ENCODE measurements at regions not wholly inside any gene's neighbourhood (a gene's known extent, or its start where the extent isn't known, plus 50 kb on each side); places are given as distances from the start of the nearest gene placed in this dataset.

DNA sequence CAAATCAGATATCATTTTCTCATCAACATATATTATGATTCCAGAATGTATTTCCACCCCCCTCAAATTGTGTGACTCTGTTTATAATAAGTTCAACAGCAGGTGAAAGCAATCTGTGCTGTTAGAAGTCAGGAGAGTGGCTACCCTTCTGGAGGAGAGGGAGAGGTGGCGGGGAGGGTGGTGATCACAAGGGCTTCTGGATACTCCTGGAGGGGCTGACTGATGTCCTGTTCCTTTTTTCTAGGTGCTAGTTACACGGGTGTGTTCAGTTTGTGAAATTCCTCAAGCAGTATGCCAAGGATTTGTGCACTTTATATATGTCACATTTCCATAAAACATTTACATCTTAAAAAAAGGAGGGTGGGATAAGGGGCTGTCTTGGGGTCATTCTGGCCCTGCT is 119.1 kb downstream of the IRF8 start:
- no peak for TF ChIP-seq CTCF (IDR thresholded peaks at IDR 0.05)
- no peak for TF ChIP-seq POLR2A (IDR thresholded peaks at IDR 0.05)
